ENCODE measurements at regions not wholly inside any gene's neighbourhood (a gene's known extent, or its start where the extent isn't known, plus 50 kb on each side); places are given as distances from the start of the nearest gene placed in this dataset.

DNA sequence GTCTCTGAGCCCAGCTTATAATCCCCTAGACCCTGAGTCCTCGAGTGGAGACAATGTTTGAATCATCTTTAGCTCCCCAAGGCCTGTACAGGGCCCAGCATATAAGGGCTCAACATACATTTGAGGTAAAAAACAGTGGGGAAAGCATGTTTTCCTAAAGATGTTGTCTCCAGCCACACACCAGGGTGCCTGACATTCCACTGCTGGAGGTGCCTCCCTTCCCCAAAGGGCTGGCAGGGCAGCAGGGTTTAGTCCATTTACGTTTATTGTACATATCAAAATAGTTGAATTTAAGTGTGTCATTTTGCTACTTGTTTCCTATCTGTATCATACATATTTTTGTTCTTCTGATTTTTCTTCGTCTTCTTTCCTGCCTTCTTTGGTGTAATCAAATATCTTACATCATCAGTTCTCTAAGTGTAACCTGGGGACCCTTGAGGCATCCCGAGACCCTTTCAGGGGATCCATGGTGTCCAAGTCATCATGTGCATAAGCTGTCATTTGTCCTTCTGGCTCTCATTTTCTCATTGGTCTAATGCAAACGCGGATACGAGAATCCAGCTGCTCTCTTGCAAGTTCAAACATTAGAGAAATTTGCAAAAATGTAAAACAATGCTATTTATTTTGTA is 101.6 kb downstream of the PDGFA start:
- TF ChIP-seq, protein P1, sequence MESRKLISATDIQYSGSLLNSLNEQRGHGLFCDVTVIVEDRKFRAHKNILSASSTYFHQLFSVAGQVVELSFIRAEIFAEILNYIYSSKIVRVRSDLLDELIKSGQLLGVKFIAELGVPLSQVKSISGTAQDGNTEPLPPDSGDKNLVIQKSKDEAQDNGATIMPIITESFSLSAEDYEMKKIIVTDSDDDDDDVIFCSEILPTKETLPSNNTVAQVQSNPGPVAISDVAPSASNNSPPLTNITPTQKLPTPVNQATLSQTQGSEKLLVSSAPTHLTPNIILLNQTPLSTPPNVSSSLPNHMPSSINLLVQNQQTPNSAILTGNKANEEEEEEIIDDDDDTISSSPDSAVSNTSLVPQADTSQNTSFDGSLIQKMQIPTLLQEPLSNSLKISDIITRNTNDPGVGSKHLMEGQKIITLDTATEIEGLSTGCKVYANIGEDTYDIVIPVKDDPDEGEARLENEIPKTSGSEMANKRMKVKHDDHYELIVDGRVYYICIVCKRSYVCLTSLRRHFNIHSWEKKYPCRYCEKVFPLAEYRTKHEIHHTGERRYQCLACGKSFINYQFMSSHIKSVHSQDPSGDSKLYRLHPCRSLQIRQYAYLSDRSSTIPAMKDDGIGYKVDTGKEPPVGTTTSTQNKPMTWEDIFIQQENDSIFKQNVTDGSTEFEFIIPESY (IDR thresholded peaks at IDR 0.05; ENCODE audit: extremely low read depth, insufficient replicate concordance, low read length) = no peak
- no peak for TF ChIP-seq CTCF (IDR thresholded peaks at IDR 0.05 in 2 of 3, conservative IDR thresholded peaks at IDR 0.05 in 1 of 3; ENCODE audit: borderline replicate concordance in 1 of 3, insufficient read depth in 1 of 3, low read depth in 2 of 3, low read length in 2 of 3)
- TF ChIP-seq POLR2AphosphoS5 (IDR thresholded peaks at IDR 0.05; ENCODE audit: low read depth, low read length) = no peak
- TF ChIP-seq POLR2A (IDR thresholded peaks at IDR 0.05; ENCODE audit: borderline replicate concordance, extremely low read depth, insufficient read depth, insufficient read length) = no peak
- no peak for TF ChIP-seq EGR1 (IDR thresholded peaks at IDR 0.05; ENCODE audit: low read depth)
- no peak for TF ChIP-seq SP1 (IDR thresholded peaks at IDR 0.05; ENCODE audit: low read depth)
- no peak for TF ChIP-seq EZH2 (IDR thresholded peaks at IDR 0.05)
- TF ChIP-seq RAD21 (IDR thresholded peaks at IDR 0.05; ENCODE audit: low read depth) = no peak
